Common myeloid progenitor, CD34-positive (primary cell): ENCODE measurements at regions not wholly inside any gene's neighbourhood (a gene's known extent, or its start where the extent isn't known, plus 50 kb on each side); places are given as distances from the start of the nearest gene placed in this dataset.

Source experiments
- CTCF ChIA-PET: fragments of 350-600 bp; sonication (Branson Sonifier 250); formaldehyde crosslinking; loops from one replicate; lab custom pipeline; 2021; ENCODE audit warnings: antibody characterized with exemption; lab: Charles Lee
- POLR2A ChIA-PET: fragments of 350-600 bp; sonication (Branson Sonifier 250); formaldehyde crosslinking; loops from one replicate; lab custom pipeline; 2021; ENCODE audit warnings: antibody characterized with exemption; lab: Charles Lee
- DNase-seq, 3 donors: peaks; one replicate each; pipeline versions ENCODE4 v3.0.0 to v3.0.0-alpha.2; 2013
- H3K27ac ChIP-seq, 2 experiments: 1 replicate in 1 of 2; 2 replicates in 1 of 2; pipeline ENCODE4 v1.7.0; 2013; ENCODE audit warnings: inconsistent platforms in 2 of 2, low read length in 2 of 2, mild to moderate bottlenecking in 2 of 2, low read depth in 1 of 2, moderate library complexity in 1 of 2; ENCODE audit not compliant: severe bottlenecking in 2 of 2, insufficient read depth in 1 of 2, poor library complexity in 1 of 2
- H3K27me3 ChIP-seq, 5 experiments: replicated peaks in 2 of 5; 1 replicate in 3 of 5; 2 replicates in 2 of 5; pipeline versions ENCODE4 v1.6.1 to v1.7.0; 2013; ENCODE audit warnings: low read length in 4 of 5, mild to moderate bottlenecking in 2 of 5, moderate library complexity in 2 of 5, inconsistent platforms in 1 of 5; ENCODE audit not compliant: insufficient read depth in 5 of 5, control insufficient read depth in 4 of 5
- H3K36me3 ChIP-seq, 4 experiments: 1 replicate in 2 of 4; 2 replicates in 2 of 4; pipeline versions ENCODE4 v1.6.1 to v1.7.0; 2013; ENCODE audit warnings: low read length in 3 of 4, control low read depth in 1 of 4, mild to moderate bottlenecking in 1 of 4; ENCODE audit not compliant: control insufficient read depth in 4 of 4, insufficient read depth in 4 of 4
- H3K4me1 ChIP-seq, 4 experiments: 1 replicate in 3 of 4; 2 replicates in 1 of 4; pipeline versions ENCODE4 v1.6.1 to v1.7.1; 2013; ENCODE audit warnings: low read length in 3 of 4, mild to moderate bottlenecking in 3 of 4, control low read depth in 1 of 4, inconsistent platforms in 1 of 4, moderate library complexity in 1 of 4; ENCODE audit not compliant: control insufficient read depth in 4 of 4, insufficient read depth in 4 of 4; ENCODE audit errors: control extremely low read depth in 1 of 4
- H3K4me3 ChIP-seq, 7 experiments: 1 replicate in 4 of 7; 2 replicates in 3 of 7; pipeline versions ENCODE4 v1.5.1 to v1.7.0; 2013; ENCODE audit warnings: mild to moderate bottlenecking in 7 of 7, low read length in 6 of 7, moderate library complexity in 6 of 7, inconsistent platforms in 2 of 7, low read depth in 2 of 7, control low read depth in 1 of 7; ENCODE audit not compliant: insufficient read depth in 4 of 7, control insufficient read depth in 1 of 7; ENCODE audit errors: extremely low read depth in 1 of 7
- H3K9me3 ChIP-seq, 5 experiments: 1 replicate in 4 of 5; 2 replicates in 1 of 5; pipeline versions ENCODE4 v1.6.1 to v1.7.1; 2013; ENCODE audit warnings: low read length in 4 of 5, mild to moderate bottlenecking in 2 of 5, inconsistent platforms in 1 of 5, low read depth in 1 of 5, moderate library complexity in 1 of 5; ENCODE audit not compliant: control insufficient read depth in 4 of 5, insufficient read depth in 2 of 5; ENCODE audit errors: control extremely low read depth in 1 of 5
- WGBS: methylation state at CpG from one replicate; pipeline ENCODE4 v1.1.5; 2013; ENCODE audit not compliant: insufficient coverage; 5-methylcytosine and 5-hydroxymethylcytosine counted together

DNA sequence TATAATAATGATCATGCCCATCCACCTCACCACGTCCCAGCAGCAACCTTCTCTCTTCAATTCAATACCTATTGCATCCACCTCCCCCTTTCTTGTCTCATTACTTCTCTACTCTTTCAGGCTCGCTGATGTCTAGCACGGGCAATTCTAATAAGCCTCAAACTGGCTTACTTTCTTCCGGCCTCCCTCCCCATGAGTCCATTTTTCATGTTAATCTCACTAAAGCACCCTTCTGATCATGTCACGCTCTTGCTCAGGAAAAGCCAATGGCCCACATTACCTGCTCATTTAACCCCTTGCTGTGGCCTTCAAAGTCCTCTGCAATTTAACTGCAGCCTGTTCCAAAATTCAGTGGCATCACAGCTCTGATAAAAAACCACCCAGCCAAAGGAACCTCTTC, 105.1 kb downstream of the UTRN start:
- POLR2A ChIA-PET: interaction anchor here (0.5 kb wide), 1 partner anchor 133 kb away, joined by 3 read pairs; no protein-coding TSS in a partner anchor
- no peak for DNase-seq

GRCh38 chr6:144390886-144391285, 105.8 kb downstream of the UTRN start:
- peaks cover 0 to 5% (median 3%) of the 10 kb centered on the region in 4 experiments for H3K36me3 ChIP-seq

More for the DNA sequence above, 105.1 kb downstream of the UTRN start:
- CTCF ChIA-PET: no interaction called here
- H3K27ac ChIP-seq: no peak overlapping the region
- H3K36me3 ChIP-seq: peaks cover 0 to 5% (median 3%) of the 10 kb centered on the region in 4 experiments
- H3K9me3 ChIP-seq: no peaks in the 10 kb centered on the region
- H3K4me3 ChIP-seq: no peak overlapping the region
- peaks cover 0 to 6% (median 1%) of the 10 kb centered on the region in 4 experiments for H3K4me1 ChIP-seq
- no peaks in the 10 kb centered on the region for H3K27me3 ChIP-seq
- 95% methylated on average over 5 of the region's 5 CpGs for WGBS

GRCh38 chr6:144392536-144392935, 107.4 kb downstream of the UTRN start:
- WGBS: no CpG with 5 or more reads among the region's 1 CpG
- H3K36me3 ChIP-seq: peaks cover 0 to 7% (median 4%) of the 10 kb centered on the region in 4 experiments
- no peak overlapping the region for H3K4me3 ChIP-seq
- H3K27ac ChIP-seq: no peak overlapping the region
- no peak for DNase-seq
- peaks cover 0 to 6% (median 0%) of the 10 kb centered on the region in 5 experiments for H3K9me3 ChIP-seq
- ChIA-PET POLR2A (interaction anchor here (0.5 kb wide), 1 partner anchor 49 kb away, joined by 3 read pairs; no protein-coding TSS in a partner anchor), CTCF (interaction anchor here (1.7 kb wide), 1 partner anchor 17 kb away, joined by 5 read pairs; no protein-coding TSS in a partner anchor)
- no peaks in the 10 kb centered on the region for H3K27me3 ChIP-seq
- peaks cover 0 to 4% (median 3%) of the 10 kb centered on the region in 4 experiments for H3K4me1 ChIP-seq

More at GRCh38 chr6:144390886-144391285, 105.8 kb downstream of the UTRN start:
- peaks cover 0 to 6% (median 3%) of the 10 kb centered on the region in 4 experiments for H3K4me1 ChIP-seq
- ChIA-PET CTCF (interaction anchor here (1.2 kb wide), 1 partner anchor 16 kb away, joined by 4 read pairs; no protein-coding TSS in a partner anchor), POLR2A (interaction anchor here (0.5 to 0.6 kb wide), 2 partner anchors 134 to 811 kb away, joined by 3 to 5 read pairs; no protein-coding TSS in a partner anchor)
- H3K27ac ChIP-seq: no peak overlapping the region
- no peaks in the 10 kb centered on the region for H3K9me3 ChIP-seq
- H3K27me3 ChIP-seq: no peaks in the 10 kb centered on the region
- DNase-seq: no peak
- no peak overlapping the region for H3K4me3 ChIP-seq

- POLR2A ChIA-PET: no interaction called here
- Histone ChIP-seq H3K36me3 (peaks cover 0 to 17% (median 12%) of the 10 kb centered on the region in 4 experiments), H3K27me3 (no peaks in the 10 kb centered on the region), H3K4me3 (no peak overlapping the region), H3K4me1 (peaks cover 0 to 3% (median 0%) of the 10 kb centered on the region in 4 experiments), H3K27ac (no peak overlapping the region), H3K9me3 (peaks cover 0 to 17% (median 11%) of the 10 kb centered on the region in 5 experiments)
- 60% methylated on average over 1 of the region's 4 CpGs for WGBS
- CTCF ChIA-PET: interaction anchor here (1.7 kb wide), 1 partner anchor 15 kb away, joined by 5 read pairs; no protein-coding TSS in a partner anchor
- DNase-seq: no peak
Measured at GRCh38 chr6:144394210-144394609, 109.1 kb downstream of the UTRN start.

DNA sequence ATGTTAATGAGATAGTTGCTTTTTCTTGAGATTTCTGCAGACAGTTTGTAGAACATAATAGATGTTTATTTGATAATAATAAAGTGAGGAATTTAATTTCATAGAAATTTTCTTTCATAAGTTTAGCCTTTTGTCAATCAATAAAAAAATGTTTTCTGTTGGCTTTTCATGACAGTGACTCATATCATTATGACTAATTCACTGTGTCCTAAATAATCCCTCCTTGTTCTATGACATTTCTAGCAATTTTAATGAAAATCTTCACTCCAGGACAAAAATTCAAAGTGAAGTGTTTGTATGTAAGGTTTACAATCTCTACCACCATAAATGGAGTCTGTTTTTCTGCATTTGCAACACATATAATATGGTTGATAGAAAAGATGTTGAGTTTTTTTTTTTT, 109.9 kb downstream of the UTRN start:
- ChIA-PET CTCF (no interaction called here), POLR2A (no interaction called here)
- Histone ChIP-seq H3K36me3 (peaks cover 0 to 17% (median 12%) of the 10 kb centered on the region in 4 experiments), H3K4me3 (no peak overlapping the region), H3K9me3 (peaks cover 0 to 17% (median 11%) of the 10 kb centered on the region in 5 experiments), H3K27me3 (no peaks in the 10 kb centered on the region), H3K4me1 (peaks cover 0 to 3% (median 0%) of the 10 kb centered on the region in 4 experiments), H3K27ac (no peak overlapping the region)
- peak in 1 of 3 donors; percentile 20 for DNase-seq

GRCh38 chr6:144395826-144396225, 110.7 kb downstream of the UTRN start:
- peaks cover 0 to 17% (median 11%) of the 10 kb centered on the region in 4 experiments for H3K36me3 ChIP-seq
- H3K4me1 ChIP-seq: peaks cover 0 to 3% (median 0%) of the 10 kb centered on the region in 4 experiments
- H3K27ac ChIP-seq: no peak overlapping the region
- no peaks in the 10 kb centered on the region for H3K27me3 ChIP-seq
- peaks cover 0 to 17% (median 11%) of the 10 kb centered on the region in 5 experiments for H3K9me3 ChIP-seq
- CTCF ChIA-PET: no interaction called here
- no CpG with 5 or more reads among the region's 1 CpG for WGBS
- POLR2A ChIA-PET: no interaction called here
- no peak for DNase-seq
- H3K4me3 ChIP-seq: no peak overlapping the region

DNA sequence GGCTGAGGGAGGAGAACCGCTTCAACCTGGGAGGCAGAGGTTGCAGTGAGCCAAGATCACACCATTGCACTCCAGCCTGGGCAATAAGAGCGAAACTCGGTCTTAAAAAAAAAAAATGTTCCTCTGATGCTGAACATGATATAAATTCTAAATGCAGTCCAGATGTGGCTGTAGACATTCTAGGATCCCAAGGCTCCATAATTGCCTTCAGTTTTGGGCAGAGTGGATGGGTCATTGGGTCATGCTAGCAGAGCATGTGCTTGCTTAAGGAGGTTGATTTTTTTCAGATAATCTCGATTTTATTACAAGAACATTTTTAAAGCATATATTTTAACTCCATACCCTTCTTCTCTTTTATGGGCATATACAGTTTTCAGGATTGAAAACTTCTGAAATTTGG, 112.0 kb downstream of the UTRN start:
- ChIA-PET POLR2A (no interaction called here), CTCF (no interaction called here)
- WGBS: no CpG with 5 or more reads among the region's 4 CpGs
- Histone ChIP-seq H3K27me3 (no peaks in the 10 kb centered on the region), H3K27ac (no peak overlapping the region), H3K36me3 (peaks cover 0 to 20% (median 11%) of the 10 kb centered on the region in 4 experiments), H3K9me3 (peaks cover 0 to 17% (median 11%) of the 10 kb centered on the region in 5 experiments), H3K4me1 (peaks cover 0 to 3% (median 0%) of the 10 kb centered on the region in 4 experiments), H3K4me3 (no peak overlapping the region)
- DNase-seq: no peak
